Esophagus squamous epithelium (tissue), 5 donors: ENCODE measurements at regions not wholly inside any gene's neighbourhood (a gene's known extent, or its start where the extent isn't known, plus 50 kb on each side); places are given as distances from the start of the nearest gene placed in this dataset.
"Not testable (repeated sequence)": the region's sequence is repeated elsewhere in the genome, so short reads cannot be mapped to it uniquely, and the experiment has no call there.

Experiments used
- DNase-seq: peaks from one replicate; lab custom pipeline; 2025; lab: John Stamatoyannopoulos, UW
- H3K27ac ChIP-seq, 4 donors: fragments of 200-600 bp; sonication (generic); one replicate each; pipeline ENCODE4 v1.5.1; 2016 to 2019; ENCODE audit warnings: mild to moderate bottlenecking in 1 of 4
- H3K27me3 ChIP-seq, 4 donors: fragments of 200-600 bp; sonication (generic); 1 replicate in 3 of 4; 2 replicates in 1 of 4; pipeline versions ENCODE4 v1.5.1 to v1.6.0; 2017 to 2021; ENCODE audit warnings: antibody characterized with exemption in 1 of 4
- H3K36me3 ChIP-seq, 3 donors: fragments of 200-600 bp; sonication (generic); one replicate each; pipeline ENCODE4 v1.5.1; 2016 to 2019
- H3K4me1 ChIP-seq, 3 donors: fragments of 200-600 bp; sonication (generic); one replicate each; pipeline ENCODE4 v1.5.1; 2017 to 2019
- H3K4me3 ChIP-seq, 4 donors: fragments of 200-600 bp; sonication (generic); 1 replicate in 3 of 4; 2 replicates in 1 of 4; pipeline ENCODE4 v1.5.1; 2016 to 2019; ENCODE audit warnings: mild to moderate bottlenecking in 2 of 4, moderate library complexity in 1 of 4
- H3K9me3 ChIP-seq, 3 donors: fragments of 200-600 bp; sonication (generic); one replicate each; pipeline ENCODE4 v1.5.1; 2016 to 2019
- CTCF ChIP-seq, 6 experiments: fragments of 450-650 bp in 4 of 6; fragments of 200-600 bp in 2 of 6; sonication (generic) in 2 of 6; IDR thresholded peaks; one replicate each; pipeline ENCODE4 v1.5.1; 2016 to 2019; ENCODE audit warnings: antibody characterized with exemption in 6 of 6, mild to moderate bottlenecking in 4 of 6, moderate library complexity in 4 of 6
- POLR2A ChIP-seq, 4 donors: fragments of 450-650 bp; IDR thresholded peaks; one replicate each; pipeline ENCODE4 v1.6.1; 2017; ENCODE audit warnings: antibody characterized with exemption in 4 of 4, mild to moderate bottlenecking in 4 of 4, moderate library complexity in 3 of 4
- WGBS, 2 donors: methylation state at CpG; one replicate each; pipeline ENCODE4 v1.1.5; 2018; 5-methylcytosine and 5-hydroxymethylcytosine counted together
- intact Hi-C: fragments of 100-400 bp; cut with DNase I; formaldehyde crosslinking; loops from one replicate; pipeline ENCODE4 v1.15.0; 2022
- donor health status: DM: yes; HTN: yes; CAD: no.

- 63 to 84% methylated on average over 3 of the region's 3 CpGs for WGBS, 2 donors
- H3K4me1 ChIP-seq: no peaks in the 10 kb centered on the region
Observed at GRCh38 chr4:12447451-12447850, 1018.8 kb upstream of the HS3ST1 start.

GRCh38 chr4:12446657-12447185 lies 1018.0 kb upstream of the HS3ST1 start:
- DNase-seq: no peak
- 40 to 45% methylated on average over 2 of the region's 2 CpGs for WGBS, 2 donors
- H3K27me3 ChIP-seq: no peaks in the 10 kb centered on the region
- TF ChIP-seq CTCF (IDR thresholded peaks at IDR 0.05): no peak
- intact Hi-C loops: no loop called here
- H3K4me3 ChIP-seq: no peak overlapping the region
- H3K36me3 ChIP-seq: no peaks in the 10 kb centered on the region
- peaks cover 0 to 17% (median 8%) of the 10 kb centered on the region in 3 donors for H3K9me3 ChIP-seq
- no peaks in the 10 kb centered on the region for H3K4me1 ChIP-seq
- no peak overlapping the region for H3K27ac ChIP-seq

More at GRCh38 chr4:12447451-12447850, 1018.8 kb upstream of the HS3ST1 start:
- Histone ChIP-seq H3K9me3 (peaks cover 0 to 17% (median 4%) of the 10 kb centered on the region in 3 donors), H3K27me3 (no peaks in the 10 kb centered on the region), H3K4me3 (no peak overlapping the region), H3K36me3 (no peaks in the 10 kb centered on the region), H3K27ac (no peak overlapping the region)
- intact Hi-C loops: no loop called here
- TF ChIP-seq CTCF (IDR thresholded peaks at IDR 0.05) (no peak), POLR2A (IDR thresholded peaks at IDR 0.05) (no peak)
- no peak for DNase-seq

GRCh38 chr4:12446256-12446655 lies 1017.6 kb upstream of the HS3ST1 start:
- no peak for TF ChIP-seq CTCF (IDR thresholded peaks at IDR 0.05)
- no peak for TF ChIP-seq POLR2A (IDR thresholded peaks at IDR 0.05)
- Histone ChIP-seq H3K4me1 (no peaks in the 10 kb centered on the region), H3K27me3 (no peaks in the 10 kb centered on the region), H3K27ac (no peak overlapping the region), H3K36me3 (no peaks in the 10 kb centered on the region), H3K4me3 (no peak overlapping the region), H3K9me3 (peaks cover 0 to 13% (median 8%) of the 10 kb centered on the region in 3 donors)
- intact Hi-C loops: no loop called here
- no peak for DNase-seq
- WGBS, 2 donors: 25 to 34% methylated on average over 5 of the region's 5 CpGs

- no peak for TF ChIP-seq CTCF (IDR thresholded peaks at IDR 0.05)
- TF ChIP-seq POLR2A (IDR thresholded peaks at IDR 0.05): no peak
- Histone ChIP-seq H3K27me3 (no peaks in the 10 kb centered on the region), H3K4me3 (no peak overlapping the region), H3K36me3 (no peaks in the 10 kb centered on the region), H3K27ac (no peak overlapping the region), H3K9me3 (peaks cover 0 to 9% (median 8%) of the 10 kb centered on the region in 3 donors), H3K4me1 (no peaks in the 10 kb centered on the region)
- intact Hi-C loops: no loop called here
- DNase-seq: no peak
- WGBS, 2 donors: 39 to 40% methylated on average over 4 of the region's 4 CpGs
Observed at GRCh38 chr4:12445711-12446235, 1017.1 kb upstream of the HS3ST1 start.

- TF ChIP-seq POLR2A (IDR thresholded peaks at IDR 0.05) (no peak), CTCF (IDR thresholded peaks at IDR 0.05) (no peak)
- H3K4me1 ChIP-seq: no peaks in the 10 kb centered on the region
- intact Hi-C loops: no loop called here
- H3K27me3 ChIP-seq: no peaks in the 10 kb centered on the region
- 30 to 35% methylated on average over 5 of the region's 5 CpGs for WGBS, 2 donors
- no peak overlapping the region for H3K4me3 ChIP-seq
- H3K9me3 ChIP-seq: peaks cover 0 to 5% (median 0%) of the 10 kb centered on the region in 3 donors
- DNase-seq: no peak
- no peak overlapping the region for H3K27ac ChIP-seq
- H3K36me3 ChIP-seq: no peaks in the 10 kb centered on the region
Observed at GRCh38 chr4:12439633-12440305, 1011.1 kb upstream of the HS3ST1 start.

GRCh38 chr4:12431259-12431658 lies 1002.6 kb upstream of the HS3ST1 start:
- H3K4me3 ChIP-seq, H3K27ac ChIP-seq, H3K36me3 ChIP-seq, H3K27me3 ChIP-seq, DNase-seq, H3K4me1 ChIP-seq, intact Hi-C loops, H3K9me3 ChIP-seq: not testable (repeated sequence)
- 79 to 84% methylated on average over 6 to 7 of the region's 7 CpGs for WGBS, 2 donors
